Fibroblast of lung (primary cell): ENCODE measurements at regions not wholly inside any gene's neighbourhood (a gene's known extent, or its start where the extent isn't known, plus 50 kb on each side); places are given as distances from the start of the nearest gene placed in this dataset.

Experiments used
- DNase-seq, 2 donors: peaks; one replicate each; pipeline versions ENCODE4 v3.0.0 to v3.0.0-alpha.2; 2010; ENCODE audit warnings: low read depth in 2 of 2
- H2AFZ ChIP-seq: 2 replicates; pipeline ENCODE4 v1.5.1; 2012; ENCODE audit warnings: low read length, control low read depth, inconsistent platforms
- H3K27ac ChIP-seq: 2 replicates; pipeline ENCODE4 v1.5.1; 2011; ENCODE audit warnings: low read length, control low read depth; ENCODE audit not compliant: insufficient read depth
- H3K27me3 ChIP-seq: 2 replicates; pipeline ENCODE4 v1.5.1; 2011; ENCODE audit warnings: mild to moderate bottlenecking, low read length; ENCODE audit not compliant: control insufficient read depth, insufficient read depth
- H3K36me3 ChIP-seq: 2 replicates; pipeline ENCODE4 v1.5.1; 2011; ENCODE audit warnings: low read length; ENCODE audit not compliant: control insufficient read depth, insufficient read depth
- H3K4me1 ChIP-seq: 2 replicates; pipeline ENCODE4 v1.5.1; 2011; ENCODE audit warnings: low read length; ENCODE audit not compliant: control insufficient read depth, insufficient read depth; ENCODE audit errors: extremely low read depth
- H3K4me2 ChIP-seq: 2 replicates; pipeline ENCODE4 v1.5.1; 2011; ENCODE audit warnings: low read length, control low read depth; ENCODE audit not compliant: insufficient read depth; ENCODE audit errors: extremely low read depth
- H3K4me3 ChIP-seq, 4 experiments: fragments of 200-600 bp in 1 of 4; sonication (generic) in 1 of 4; replicated peaks in 1 of 4; 2 replicates each; pipeline ENCODE4 v1.5.1; 2011 to 2016; ENCODE audit warnings: low read length in 4 of 4, low read depth in 3 of 4, mild to moderate bottlenecking in 3 of 4, control low read depth in 2 of 4, inconsistent platforms in 1 of 4, mixed read lengths in 1 of 4; ENCODE audit not compliant: insufficient read depth in 1 of 4; ENCODE audit errors: control extremely low read depth in 1 of 4
- H3K79me2 ChIP-seq: 2 replicates; pipeline ENCODE4 v1.5.1; 2012; ENCODE audit warnings: mild to moderate bottlenecking, low read length, inconsistent platforms; ENCODE audit not compliant: control insufficient read depth, insufficient read depth
- H3K9ac ChIP-seq: 2 replicates; pipeline ENCODE4 v1.5.1; 2011; ENCODE audit warnings: mild to moderate bottlenecking, low read length, control low read depth; ENCODE audit not compliant: insufficient read depth
- H3K9me3 ChIP-seq: 2 replicates; pipeline ENCODE4 v1.5.1; 2012; ENCODE audit warnings: low read depth, low read length; ENCODE audit not compliant: control insufficient read depth, insufficient read depth
- H4K20me1 ChIP-seq: 2 replicates; pipeline ENCODE4 v1.5.1; 2011; ENCODE audit warnings: low read length; ENCODE audit not compliant: control insufficient read depth, insufficient read depth; ENCODE audit errors: extremely low read depth
- CTCF ChIP-seq, 2 donors: IDR thresholded peaks in 1 of 2; conservative IDR thresholded peaks in 1 of 2; 1 replicate in 1 of 2; 2 replicates in 1 of 2; pipeline ENCODE4 v1.5.1; 2011 to 2012; ENCODE audit warnings: low read length in 2 of 2, control low read depth in 1 of 2, inconsistent platforms in 1 of 2, low read depth in 1 of 2, mild to moderate bottlenecking in 1 of 2
- EZH2 ChIP-seq: IDR thresholded peaks from 2 replicates; pipeline ENCODE4 v1.5.1; 2012; ENCODE audit warnings: low read length, control low read depth, mild to moderate bottlenecking; ENCODE audit errors: missing control alignments

DNA sequence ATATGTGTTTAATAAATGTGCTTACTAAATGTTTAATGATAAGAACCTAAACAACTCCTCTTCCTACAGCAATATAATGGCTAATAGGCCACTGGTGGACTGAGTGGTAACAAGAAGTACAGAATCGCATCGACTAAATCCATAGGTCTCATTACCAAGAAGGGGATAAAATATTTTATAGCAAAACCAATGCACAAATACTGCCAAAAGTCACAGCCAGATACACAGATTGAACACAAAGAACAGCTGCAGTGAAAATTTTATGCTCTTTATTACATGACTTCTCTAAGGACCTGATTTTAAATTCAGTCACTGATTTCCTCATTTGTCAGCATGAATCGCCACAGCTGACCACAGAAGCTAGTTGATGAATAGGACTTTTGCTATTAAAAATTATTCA, 285.4 kb downstream of the DHX15 start:
- H3K79me2 ChIP-seq: no peaks in the 10 kb centered on the region
- no peaks in the 10 kb centered on the region for H3K27me3 ChIP-seq
- H3K27ac ChIP-seq: no peak overlapping the region
- no peak for DNase-seq
- no peak overlapping the region for H3K9ac ChIP-seq
- H2AFZ ChIP-seq: no peak overlapping the region
- H3K4me3 ChIP-seq: no peak overlapping the region
- no peaks in the 10 kb centered on the region for H3K36me3 ChIP-seq
- no peak for TF ChIP-seq EZH2
- TF ChIP-seq CTCF (conservative IDR thresholded peaks at IDR 0.05 in 1 of 2, IDR thresholded peaks at IDR 0.05 in 1 of 2; ENCODE audit: low read depth in 1 of 2, low read length in 2 of 2): no peak
- H3K4me2 ChIP-seq: no peak overlapping the region
- no peaks in the 10 kb centered on the region for H3K9me3 ChIP-seq
- H4K20me1 ChIP-seq: no peaks in the 10 kb centered on the region
- H3K4me1 ChIP-seq: no peaks in the 10 kb centered on the region

GRCh38 chr4:24287096-24287495, 297.3 kb downstream of the DHX15 start:
- DNase-seq: no peak
- no peaks in the 10 kb centered on the region for H3K9me3 ChIP-seq
- H2AFZ ChIP-seq: no peak overlapping the region
- H3K4me2 ChIP-seq: no peak overlapping the region
- H3K36me3 ChIP-seq: no peaks in the 10 kb centered on the region
- no peaks in the 10 kb centered on the region for H4K20me1 ChIP-seq
- no peaks in the 10 kb centered on the region for H3K79me2 ChIP-seq
- no peaks in the 10 kb centered on the region for H3K27me3 ChIP-seq
- no peaks in the 10 kb centered on the region for H3K4me1 ChIP-seq
- no peak overlapping the region for H3K4me3 ChIP-seq
- H3K9ac ChIP-seq: no peak overlapping the region
- no peak overlapping the region for H3K27ac ChIP-seq
- TF ChIP-seq EZH2 (no peak), CTCF (conservative IDR thresholded peaks at IDR 0.05 in 1 of 2, IDR thresholded peaks at IDR 0.05 in 1 of 2; ENCODE audit: low read depth in 1 of 2, low read length in 2 of 2) (no peak)

- no peak overlapping the region for H2AFZ ChIP-seq
- no peaks in the 10 kb centered on the region for H3K36me3 ChIP-seq
- H3K27me3 ChIP-seq: peaks cover 4% of the 10 kb centered on the region
- no peak overlapping the region for H3K9ac ChIP-seq
- H3K27ac ChIP-seq: no peak overlapping the region
- TF ChIP-seq EZH2: no peak
- TF ChIP-seq CTCF (conservative IDR thresholded peaks at IDR 0.05 in 1 of 2, IDR thresholded peaks at IDR 0.05 in 1 of 2; ENCODE audit: low read depth in 1 of 2, low read length in 2 of 2): no peak
- no peak overlapping the region for H3K4me3 ChIP-seq
- no peaks in the 10 kb centered on the region for H3K79me2 ChIP-seq
- H3K9me3 ChIP-seq: no peaks in the 10 kb centered on the region
- no peak overlapping the region for H3K4me2 ChIP-seq
- no peaks in the 10 kb centered on the region for H4K20me1 ChIP-seq
- H3K4me1 ChIP-seq: no peaks in the 10 kb centered on the region
- no peak for DNase-seq
Observed at GRCh38 chr4:24285759-24286158, 298.6 kb downstream of the DHX15 start.
